Activated naive CD4-positive, alpha-beta T cell treated with anti-CD3 and anti-CD28 coated beads, Interleukin-2, amount 50 U/mL, for 72 hours (primary cell): ENCODE measurements at regions not wholly inside any gene's neighbourhood (a gene's known extent, or its start where the extent isn't known, plus 50 kb on each side); places are given as distances from the start of the nearest gene placed in this dataset.
A peak's percentile ranks its signal among the peaks of the same experiment; 100 is the strongest.
"Not testable (repeated sequence)": the region's sequence is repeated elsewhere in the genome, so short reads cannot be mapped to it uniquely, and the experiment has no call there.

ENCODE experiments used
- ATAC-seq, 2 donors: fragments of 150-1000 bp; cut with Tn5 transposase; 2 replicates each; pipeline ENCODE4 v1.10.0; 2021; ENCODE audit warnings: mild to moderate bottlenecking in 2 of 2, moderate library complexity in 2 of 2
- DNase-seq, 2 donors: peaks; one replicate each; pipeline ENCODE4 v3.0.0; 2021 to 2022; ENCODE audit warnings: low spot score in 2 of 2
- H3K27ac Mint-ChIP-seq, 2 donors: one replicate each; pipeline ENCODE4 v1.8.0; 2022; ENCODE audit warnings: mild to moderate bottlenecking in 2 of 2, mixed read lengths in 2 of 2
- H3K36me3 Mint-ChIP-seq, 2 donors: one replicate each; pipeline ENCODE4 v1.8.0; 2022; ENCODE audit warnings: mixed read lengths in 2 of 2
- H3K9me3 Mint-ChIP-seq, 2 donors: one replicate each; pipeline ENCODE4 v1.8.0; 2022; ENCODE audit warnings: mixed read lengths in 2 of 2

DNA sequence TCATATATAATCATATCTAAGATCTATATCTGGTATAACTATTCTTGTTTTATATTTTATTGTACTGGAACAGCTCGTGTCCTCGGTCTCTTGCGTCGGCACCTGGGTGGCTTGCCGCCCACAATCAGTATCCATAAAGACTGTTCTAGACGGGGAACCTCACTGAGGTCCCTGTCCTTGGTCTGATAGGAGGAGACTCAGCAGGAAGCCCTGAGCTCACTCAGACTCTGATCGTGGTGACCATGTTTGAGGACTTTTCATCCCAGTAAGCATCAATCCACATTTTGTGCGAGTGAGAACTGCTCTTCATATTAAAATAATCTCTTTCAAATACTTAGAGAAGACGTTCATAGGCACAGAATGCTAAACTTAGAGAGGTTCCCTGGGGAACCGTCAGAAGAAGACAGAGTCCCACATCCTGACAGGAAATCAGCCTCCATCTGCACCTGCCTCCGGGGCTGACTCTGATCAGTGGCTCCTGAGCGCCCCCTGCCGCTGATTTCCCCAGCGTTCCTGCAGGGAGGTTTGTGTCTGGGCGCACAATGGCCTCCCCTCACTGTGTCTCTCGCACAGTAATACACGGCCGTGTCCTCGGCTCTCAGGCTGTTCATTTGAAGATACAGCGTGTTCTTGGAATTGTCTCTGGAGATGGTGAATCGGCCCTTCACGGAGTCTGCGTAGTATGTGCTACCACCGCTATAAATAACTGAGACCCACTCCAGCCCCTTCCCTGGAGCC is 1065.9 kb downstream of the TMEM121 start:
- ATAC-seq (peak in 1 of 2 donors; percentile 60), DNase-seq (peak in 1 of 2 donors; percentile 78)
- not testable (repeated sequence) for H3K36me3 Mint-ChIP-seq, H3K9me3 Mint-ChIP-seq, H3K27ac Mint-ChIP-seq

DNA sequence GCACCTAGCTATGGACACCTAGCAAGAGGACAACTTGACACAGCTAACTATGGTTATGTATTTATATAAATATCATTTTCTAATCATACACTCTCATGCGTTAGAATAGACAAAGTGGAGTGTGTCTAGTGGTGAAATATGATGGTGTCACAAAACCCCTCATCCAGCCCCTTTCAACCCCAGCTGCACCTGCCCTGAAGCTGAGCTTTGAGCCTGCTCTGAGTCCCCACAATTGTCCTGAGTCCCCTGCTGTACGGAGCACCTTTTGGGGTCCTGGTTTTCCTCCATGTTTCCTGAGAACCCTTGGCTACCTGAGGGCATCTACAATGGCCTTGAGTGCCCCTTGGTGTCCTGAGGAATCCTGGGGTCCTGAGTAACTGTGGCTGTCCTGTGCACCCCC is 1072.8 kb downstream of the TMEM121 start:
- DNase-seq, result no peak
- ATAC-seq, result no peak
- Mint-ChIP-seq H3K36me3 (no peaks in the 10 kb centered on the region), H3K27ac (no peak overlapping the region), H3K9me3 (no peaks in the 10 kb centered on the region)

- H3K9me3 Mint-ChIP-seq, result no peaks in the 10 kb centered on the region
- H3K27ac Mint-ChIP-seq, result peak overlapping the region in 1 of 2 donors; percentile 21
- DNase-seq (peak; percentile 72 to 91), ATAC-seq (peak; percentile 96 to 99)
- no peaks in the 10 kb centered on the region for H3K36me3 Mint-ChIP-seq
These were observed 1079.4 kb downstream of the TMEM121 start for GRCh38 chr14:106605548-106606448.

DNA sequence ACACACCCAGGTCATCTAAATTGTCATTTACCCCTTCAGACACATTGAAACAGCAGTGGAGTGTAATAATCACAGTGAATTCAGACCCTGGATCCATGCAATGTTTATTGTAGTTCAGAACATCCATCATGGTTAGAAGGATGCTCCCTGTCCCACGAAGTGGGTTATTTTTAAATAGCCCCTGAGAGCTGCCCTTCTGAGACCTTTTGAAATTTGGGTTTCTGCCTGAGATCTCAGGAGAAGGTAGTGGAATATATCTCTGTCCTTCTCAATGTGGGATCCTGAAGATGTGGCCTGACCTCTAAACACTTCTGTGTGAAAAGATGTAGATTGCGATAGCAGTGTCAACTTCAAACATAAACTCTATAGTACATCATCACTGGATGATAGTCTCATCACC is 1080.6 kb downstream of the TMEM121 start:
- no peaks in the 10 kb centered on the region for H3K36me3 Mint-ChIP-seq
- no peak for ATAC-seq
- H3K9me3 Mint-ChIP-seq, result no peaks in the 10 kb centered on the region
- no peak overlapping the region for H3K27ac Mint-ChIP-seq
- DNase-seq, result no peak

GRCh38 chr14:106610691-106611090 is 1084.3 kb downstream of the TMEM121 start:
- ATAC-seq (no peak), DNase-seq (no peak)
- H3K9me3 Mint-ChIP-seq, result no peaks in the 10 kb centered on the region
- no peak overlapping the region for H3K27ac Mint-ChIP-seq
- H3K36me3 Mint-ChIP-seq, result no peaks in the 10 kb centered on the region

GRCh38 chr14:106613256-106613655 is 1086.9 kb downstream of the TMEM121 start:
- no peak overlapping the region for H3K27ac Mint-ChIP-seq
- H3K9me3 Mint-ChIP-seq, result no peaks in the 10 kb centered on the region
- H3K36me3 Mint-ChIP-seq, result no peaks in the 10 kb centered on the region
- DNase-seq (peak in 1 of 2 donors; percentile 27), ATAC-seq (peak; percentile 14 to 96)

- ATAC-seq (peak; percentile 88 to 96), DNase-seq (peak; percentile 67 to 99)
- H3K36me3 Mint-ChIP-seq, H3K9me3 Mint-ChIP-seq, H3K27ac Mint-ChIP-seq: not testable (repeated sequence)
These were observed 1092.1 kb downstream of the TMEM121 start for GRCh38 chr14:106618471-106618951.

DNA sequence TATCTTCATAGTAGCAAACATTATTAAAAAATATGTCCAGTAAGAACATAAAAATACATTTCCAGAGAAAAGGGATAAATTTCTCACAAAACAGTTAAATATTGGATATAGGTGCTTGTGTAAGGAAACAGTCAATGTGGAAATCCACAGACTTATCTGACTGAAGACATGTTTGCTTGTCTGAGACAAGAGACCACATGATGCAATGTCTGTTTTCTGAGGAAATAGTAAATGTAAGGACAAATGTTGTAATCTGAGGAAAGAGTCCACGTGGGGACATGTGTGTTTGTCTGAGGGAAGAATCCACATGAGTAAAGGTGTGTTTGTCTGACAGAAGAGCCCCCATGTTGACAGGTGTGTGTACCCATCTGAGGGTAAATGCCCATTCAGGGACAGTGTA is 1093.2 kb downstream of the TMEM121 start:
- DNase-seq (no peak), ATAC-seq (no peak)
- no peaks in the 10 kb centered on the region for H3K36me3 Mint-ChIP-seq
- H3K9me3 Mint-ChIP-seq, result no peaks in the 10 kb centered on the region
- no peak overlapping the region for H3K27ac Mint-ChIP-seq

GRCh38 chr14:106620368-106620767 is 1094.0 kb downstream of the TMEM121 start:
- Mint-ChIP-seq H3K9me3 (no peaks in the 10 kb centered on the region), H3K36me3 (no peaks in the 10 kb centered on the region), H3K27ac (no peak overlapping the region)
- DNase-seq (no peak), ATAC-seq (no peak)

DNA sequence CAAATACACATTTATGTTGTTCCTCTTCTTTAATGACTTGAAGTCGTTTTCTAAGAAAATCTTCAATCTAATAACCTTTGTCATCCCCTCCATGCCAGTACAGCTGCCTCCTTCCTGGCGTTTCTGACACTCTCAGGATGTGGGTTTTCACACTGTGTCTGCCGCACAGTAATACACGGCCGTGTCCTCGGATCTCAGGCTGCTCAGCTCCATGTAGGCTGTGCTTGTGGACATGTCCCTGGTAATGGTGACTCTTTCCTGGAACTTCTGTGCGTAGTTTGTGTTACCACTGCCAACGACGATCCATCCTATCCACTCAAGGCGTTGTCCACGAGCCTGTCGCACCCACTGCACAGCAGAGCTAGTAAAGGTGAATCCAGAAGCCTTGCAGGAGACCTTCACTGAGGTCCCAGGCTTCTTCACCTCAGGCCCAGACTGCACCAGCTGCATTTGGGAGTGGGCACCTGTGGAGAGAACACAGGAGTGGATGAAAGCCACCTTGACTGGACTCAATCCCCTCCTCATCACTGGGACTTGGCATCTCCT is 1095.9 kb downstream of the TMEM121 start:
- Mint-ChIP-seq H3K27ac (no peak overlapping the region), H3K9me3 (no peaks in the 10 kb centered on the region), H3K36me3 (no peaks in the 10 kb centered on the region)
- ATAC-seq (peak; percentile 31 to 35), DNase-seq (peak in 1 of 2 donors; percentile 10)

DNA sequence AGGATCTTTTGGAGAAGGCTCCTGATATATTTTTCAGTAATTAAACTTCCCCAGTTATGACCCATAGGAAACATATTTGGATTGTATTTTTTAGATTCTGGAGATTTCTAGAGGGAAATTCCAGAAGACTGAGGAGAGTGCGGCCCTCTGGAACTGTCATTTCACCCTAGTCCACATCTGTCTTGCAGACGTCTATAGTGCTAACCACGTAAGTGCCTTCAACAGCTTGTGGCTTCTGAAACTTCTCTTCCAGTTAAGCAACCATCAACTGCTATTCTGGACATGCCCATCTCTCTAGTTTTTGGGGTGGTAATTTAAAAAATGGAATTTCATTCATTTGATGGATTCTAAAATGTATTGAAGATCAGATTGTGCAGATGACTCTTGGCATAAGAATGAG is 1098.8 kb downstream of the TMEM121 start:
- no peaks in the 10 kb centered on the region for H3K9me3 Mint-ChIP-seq
- no peaks in the 10 kb centered on the region for H3K36me3 Mint-ChIP-seq
- DNase-seq (no peak), ATAC-seq (no peak)
- H3K27ac Mint-ChIP-seq, result no peak overlapping the region

DNA sequence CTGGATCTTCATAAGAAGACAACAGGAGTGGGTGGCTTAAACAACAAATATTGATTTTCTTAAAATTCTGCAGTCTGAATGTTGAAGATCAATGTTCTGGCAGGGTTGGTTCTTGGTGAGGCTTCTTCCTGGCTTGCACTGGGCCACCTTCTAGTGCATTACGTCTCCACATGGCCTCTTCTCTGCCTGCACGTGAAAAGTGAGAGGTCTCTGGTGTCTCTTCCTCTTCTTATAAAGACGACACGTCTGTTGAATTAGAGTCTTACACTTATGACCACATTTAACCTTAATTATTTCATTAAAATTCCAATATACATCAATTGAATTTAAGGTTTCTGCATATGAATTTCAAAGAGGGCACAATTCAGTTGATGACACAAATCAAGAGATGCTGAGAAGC is 1100.1 kb downstream of the TMEM121 start:
- not testable (repeated sequence) for H3K36me3 Mint-ChIP-seq, H3K27ac Mint-ChIP-seq, ATAC-seq, DNase-seq, H3K9me3 Mint-ChIP-seq

GRCh38 chr14:106626942-106627588 is 1100.7 kb downstream of the TMEM121 start:
- ATAC-seq, result peak; percentile 77 to 94
- peak; percentile 65 to 85 for DNase-seq
- not testable (repeated sequence) for H3K36me3 Mint-ChIP-seq, H3K9me3 Mint-ChIP-seq
- H3K27ac Mint-ChIP-seq, result peak overlapping the region in 1 of 2 donors; percentile 46

DNA sequence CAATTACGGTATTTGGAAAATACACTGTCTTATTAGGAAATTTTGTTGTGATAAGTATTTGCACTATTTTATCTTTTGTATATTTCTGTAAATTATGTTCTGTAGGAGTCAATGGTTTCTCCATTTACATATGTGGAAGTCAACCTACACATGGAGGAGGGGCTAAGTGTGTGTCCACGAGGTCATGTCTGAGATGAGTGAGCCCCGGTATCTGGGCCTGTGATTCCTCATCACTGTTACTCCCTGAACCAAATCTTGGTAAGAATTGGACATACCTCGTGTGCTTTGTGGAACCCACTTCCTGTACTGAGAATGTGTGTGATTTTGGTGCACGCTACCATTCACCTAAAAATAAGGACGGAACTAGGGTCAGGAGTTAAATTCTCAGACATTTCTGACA is 1105.5 kb downstream of the TMEM121 start:
- no peak for ATAC-seq
- Mint-ChIP-seq H3K9me3 (no peaks in the 10 kb centered on the region), H3K36me3 (no peaks in the 10 kb centered on the region), H3K27ac (no peak overlapping the region)
- DNase-seq, result no peak

- DNase-seq (no peak), ATAC-seq (no peak)
- no peak overlapping the region for H3K27ac Mint-ChIP-seq
- no peaks in the 10 kb centered on the region for H3K9me3 Mint-ChIP-seq
- no peaks in the 10 kb centered on the region for H3K36me3 Mint-ChIP-seq
These were observed 1107.3 kb downstream of the TMEM121 start for GRCh38 chr14:106633721-106634120.

- ATAC-seq (no peak), DNase-seq (no peak)
- Mint-ChIP-seq H3K27ac (no peak overlapping the region), H3K9me3 (no peaks in the 10 kb centered on the region), H3K36me3 (no peaks in the 10 kb centered on the region)
These were observed 1109.2 kb downstream of the TMEM121 start for GRCh38 chr14:106635569-106635968.
